HG03520 (cell line): ENCODE measurements at regions not wholly inside any gene's neighbourhood (a gene's known extent, or its start where the extent isn't known, plus 50 kb on each side); places are given as distances from the start of the nearest gene placed in this dataset.
"Not testable (repeated sequence)": the region's sequence is repeated elsewhere in the genome, so short reads cannot be mapped to it uniquely, and the experiment has no call there.

Source experiments
- ATAC-seq: cut with Tn5 transposase; IDR thresholded peaks from one replicate; pipeline ENCODE4 v1.9.1; 2021; ENCODE audit warnings: mild to moderate bottlenecking, moderate library complexity; ENCODE audit not compliant: unreplicated experiment

- no peak for ATAC-seq
Observed at GRCh38 chr7:124257638-124258308, 224.9 kb upstream of the TMEM229A start.

GRCh38 chr7:124255041-124255655, 222.3 kb upstream of the TMEM229A start:
- no peak for ATAC-seq

GRCh38 chr7:124254396-124254795, 221.5 kb upstream of the TMEM229A start:
- ATAC-seq, result no peak

GRCh38 chr7:124251636-124252035, 218.8 kb upstream of the TMEM229A start:
- ATAC-seq, result no peak

- ATAC-seq, result no peak
Observed at GRCh38 chr7:124250297-124251034, 217.6 kb upstream of the TMEM229A start.

- ATAC-seq, result no peak
Observed at GRCh38 chr7:124247691-124248090, 214.8 kb upstream of the TMEM229A start.

- no peak for ATAC-seq
Observed at GRCh38 chr7:124246262-124246863, 213.5 kb upstream of the TMEM229A start.

GRCh38 chr7:124244469-124244868, 211.6 kb upstream of the TMEM229A start:
- ATAC-seq, result not testable (repeated sequence)

GRCh38 chr7:124219681-124220080, 186.8 kb upstream of the TMEM229A start:
- ATAC-seq, result no peak

GRCh38 chr7:124208642-124209041, 175.8 kb upstream of the TMEM229A start:
- no peak for ATAC-seq

GRCh38 chr7:124208173-124208572, 175.3 kb upstream of the TMEM229A start:
- ATAC-seq, result no peak

GRCh38 chr7:124205526-124205925, 172.7 kb upstream of the TMEM229A start:
- ATAC-seq, result no peak

- no peak for ATAC-seq
Observed at GRCh38 chr7:124202546-124202945, 169.7 kb upstream of the TMEM229A start.

GRCh38 chr7:124201768-124202349, 169.0 kb upstream of the TMEM229A start:
- no peak for ATAC-seq

GRCh38 chr7:124196519-124196918, 163.7 kb upstream of the TMEM229A start:
- no peak for ATAC-seq

GRCh38 chr7:124192885-124193284, 160.0 kb upstream of the TMEM229A start:
- ATAC-seq, result no peak

- no peak for ATAC-seq
Observed at GRCh38 chr7:124191713-124192112, 158.8 kb upstream of the TMEM229A start.

GRCh38 chr7:124191030-124191429, 158.2 kb upstream of the TMEM229A start:
- ATAC-seq, result no peak

- ATAC-seq, result no peak
Observed at GRCh38 chr7:124188576-124188975, 155.7 kb upstream of the TMEM229A start.

- ATAC-seq, result no peak
Observed at GRCh38 chr7:124187962-124188361, 155.1 kb upstream of the TMEM229A start.

GRCh38 chr7:124183649-124184048, 150.8 kb upstream of the TMEM229A start:
- ATAC-seq, result no peak
